Stimulated activated CD8-positive, alpha-beta memory T cell treated with anti-CD3 and anti-CD28 coated beads, Interleukin-4, amount 100 ng/mL, for 4 hours (primary cell): ENCODE measurements at regions not wholly inside any gene's neighbourhood (a gene's known extent, or its start where the extent isn't known, plus 50 kb on each side); places are given as distances from the start of the nearest gene placed in this dataset.
A peak's percentile ranks its signal among the peaks of the same experiment; 100 is the strongest.
"Not testable (repeated sequence)": the region's sequence is repeated elsewhere in the genome, so short reads cannot be mapped to it uniquely, and the experiment has no call there.

Source experiments
- DNase-seq, 2 donors: peaks; one replicate each; pipeline ENCODE4 v3.0.0-alpha.2; 2020; ENCODE audit warnings: low read depth in 2 of 2, low spot score in 1 of 2

DNA sequence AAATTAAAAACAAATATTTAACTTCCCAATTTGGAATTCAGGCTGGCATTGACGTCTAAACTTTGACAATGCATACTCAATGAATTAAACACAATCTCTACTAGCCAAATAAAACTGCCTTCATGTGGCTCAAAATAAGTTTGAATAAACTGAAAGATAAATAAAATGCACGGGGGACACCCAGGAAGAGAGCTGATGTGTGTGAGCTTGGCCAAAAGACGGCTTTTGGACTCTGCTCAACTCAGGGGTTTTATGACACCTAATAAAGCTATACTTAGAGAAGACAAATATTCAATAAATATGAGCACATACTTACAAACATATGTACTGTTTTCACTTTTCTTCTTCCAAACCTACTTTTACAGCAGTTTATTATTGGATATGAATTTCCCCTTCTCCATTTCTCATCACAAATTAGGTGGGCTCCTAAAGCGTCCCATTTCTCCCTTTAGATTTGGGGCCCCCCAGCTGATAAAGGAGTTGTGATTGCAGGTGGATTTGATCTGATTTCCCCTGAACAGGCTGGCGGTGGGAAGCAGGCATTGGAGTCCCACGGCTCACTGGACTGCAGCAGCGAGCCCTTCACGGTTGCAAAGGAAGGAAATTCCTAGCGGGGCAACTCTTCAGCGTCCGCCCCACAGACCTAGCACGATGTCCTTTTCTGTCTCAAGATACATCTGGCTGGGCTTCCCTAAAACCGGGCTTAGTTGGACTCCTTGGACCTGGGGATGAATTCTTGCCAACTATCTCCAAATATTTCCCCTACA is 79.6 kb downstream of the INSIG1 start:
- no peak for DNase-seq

GRCh38 chr7:155377838-155378579 is 79.9 kb upstream of the EN2 start:
- DNase-seq = no peak

DNA sequence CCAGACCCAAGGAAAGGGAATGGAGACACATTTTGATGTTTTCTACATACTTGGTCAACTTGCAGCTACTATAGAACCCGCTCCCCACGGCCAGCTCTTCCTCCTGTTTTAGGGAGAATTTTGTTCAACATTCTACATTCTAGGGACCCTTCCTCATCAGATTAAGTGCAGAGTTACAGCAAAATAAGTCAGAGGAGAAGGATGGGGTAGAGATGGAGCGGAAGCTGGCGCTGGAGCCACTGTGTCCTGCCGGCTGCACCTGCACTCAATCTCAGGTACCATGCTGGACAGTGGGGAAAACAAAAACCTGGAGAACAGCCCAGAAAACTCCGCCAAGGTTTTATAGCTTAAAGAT is 79.4 kb upstream of the EN2 start:
- no peak for DNase-seq

GRCh38 chr7:155378959-155379871 is 78.7 kb upstream of the EN2 start:
- DNase-seq = no peak

DNA sequence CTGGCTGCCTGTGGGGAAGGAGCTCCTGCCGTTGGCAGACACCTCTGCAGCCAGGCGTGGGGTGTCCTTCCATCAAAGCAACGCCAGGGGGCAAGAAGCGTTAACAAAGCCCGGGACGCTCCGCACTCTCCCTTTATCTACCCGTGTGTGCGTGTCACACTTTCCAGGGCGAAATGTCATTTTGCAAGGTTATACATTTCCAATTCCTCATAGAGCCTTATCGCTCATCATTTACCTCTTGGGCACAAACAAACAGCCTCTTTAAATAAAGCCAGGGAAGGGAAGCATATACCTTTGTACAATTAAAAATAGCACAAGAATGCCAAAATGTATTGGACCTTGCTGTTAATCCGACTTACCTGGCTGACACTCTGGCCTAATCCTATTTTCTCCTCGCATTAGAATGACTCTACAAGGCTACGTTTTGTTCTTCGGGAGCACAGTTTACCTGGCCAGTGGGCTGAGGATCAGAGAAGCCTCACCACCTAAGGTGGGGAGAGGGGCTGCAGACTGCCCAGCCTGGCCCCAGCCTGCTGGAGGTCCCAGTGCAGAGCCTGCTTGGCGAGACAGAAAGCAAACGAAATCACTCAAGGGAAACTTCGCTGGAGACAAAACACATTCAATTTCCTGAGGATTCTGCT is 77.6 kb upstream of the EN2 start:
- DNase-seq = peak; percentile 34 to 37

- no peak for DNase-seq
These were observed 76.7 kb upstream of the EN2 start for GRCh38 chr7:155380976-155381851.

- DNase-seq = no peak
These were observed 75.8 kb upstream of the EN2 start for GRCh38 chr7:155381852-155382801.

- DNase-seq = no peak
These were observed 75.1 kb upstream of the EN2 start for GRCh38 chr7:155382802-155383171.

DNA sequence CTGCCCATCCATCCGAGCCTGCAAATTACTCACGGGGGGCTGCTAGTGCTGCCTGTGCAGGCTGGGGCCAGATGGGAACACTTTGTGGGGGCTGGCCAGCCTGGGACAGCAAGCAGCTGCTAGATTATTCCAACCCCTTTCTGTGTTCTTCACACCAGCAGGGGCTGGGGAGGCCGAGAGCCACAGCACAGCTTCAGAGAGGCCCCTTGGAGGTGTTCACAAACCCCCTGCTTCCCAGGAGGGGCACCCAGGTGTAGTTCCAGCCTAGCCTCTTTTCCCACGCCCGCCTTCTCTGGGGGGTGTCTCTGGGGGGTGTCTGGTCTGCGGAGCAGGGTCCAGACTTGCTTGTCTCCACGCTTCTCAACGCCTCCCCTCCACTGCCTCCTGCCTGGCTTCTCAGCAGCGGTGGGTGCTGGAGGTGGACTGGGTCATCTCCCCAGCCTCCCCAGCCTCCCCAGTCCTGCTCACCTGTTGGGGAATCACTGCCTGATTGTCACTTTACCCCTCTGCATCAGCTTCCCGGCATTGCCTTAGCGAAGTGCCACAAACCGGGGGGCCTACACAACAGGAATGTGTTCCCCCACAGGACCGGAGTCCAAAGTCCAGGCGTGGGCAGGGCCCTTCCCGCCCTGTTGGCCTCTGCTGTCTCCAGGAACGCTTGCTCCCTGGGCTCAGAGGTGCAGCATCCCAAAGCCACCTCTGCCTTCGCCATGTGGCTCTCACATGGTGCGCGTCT is 74.0 kb upstream of the EN2 start:
- no peak for DNase-seq

DNA sequence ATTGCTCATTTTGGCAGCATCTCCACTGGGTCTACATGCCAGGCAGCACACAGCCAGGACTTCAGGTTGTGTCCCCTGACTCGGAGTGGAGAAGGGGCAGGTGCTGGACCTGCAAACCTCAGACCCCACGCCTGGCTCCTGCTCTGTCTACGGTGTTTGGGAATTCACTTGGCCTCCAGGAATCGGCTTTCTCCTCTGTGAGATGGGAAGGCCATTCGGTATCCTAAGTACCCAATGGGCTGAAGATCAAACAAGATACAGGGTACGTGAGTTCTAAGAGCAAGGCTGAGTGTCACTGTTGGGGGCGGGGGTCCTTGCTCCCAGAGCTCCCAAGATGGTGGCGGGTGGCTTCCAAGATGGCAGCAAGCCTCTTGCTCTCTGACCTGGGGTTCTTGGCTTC is 73.2 kb upstream of the EN2 start:
- DNase-seq = no peak

DNA sequence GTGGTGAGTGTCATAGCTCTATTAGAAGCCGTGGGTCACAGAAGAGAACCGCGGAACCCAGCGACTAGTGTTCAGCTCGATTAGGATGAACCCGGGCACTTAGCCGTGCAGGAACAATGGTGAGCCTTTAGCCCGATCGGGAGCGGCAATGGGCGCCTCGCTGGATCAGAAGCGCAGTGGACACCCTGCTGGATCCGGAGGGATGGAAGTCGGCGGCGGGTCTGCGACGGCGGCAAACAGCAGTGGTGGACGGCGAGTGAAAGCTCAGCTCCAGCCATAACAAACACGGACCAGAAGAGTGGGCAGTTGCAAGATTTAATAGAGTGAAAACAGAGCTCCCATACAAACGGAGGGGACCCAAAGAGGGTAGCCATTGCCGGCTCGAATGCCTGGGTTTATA is 72.7 kb upstream of the EN2 start:
- DNase-seq = not testable (repeated sequence)

GRCh38 chr7:155386608-155387007 is 71.3 kb upstream of the EN2 start:
- DNase-seq = no peak

- DNase-seq = no peak
These were observed 70.8 kb upstream of the EN2 start for GRCh38 chr7:155387066-155387620.

- DNase-seq = no peak
These were observed 69.4 kb upstream of the EN2 start for GRCh38 chr7:155388561-155388960.

- no peak for DNase-seq
These were observed 66.5 kb upstream of the EN2 start for GRCh38 chr7:155391414-155391813.

- DNase-seq = no peak
These were observed 65.0 kb upstream of the EN2 start for GRCh38 chr7:155392726-155393570.

DNA sequence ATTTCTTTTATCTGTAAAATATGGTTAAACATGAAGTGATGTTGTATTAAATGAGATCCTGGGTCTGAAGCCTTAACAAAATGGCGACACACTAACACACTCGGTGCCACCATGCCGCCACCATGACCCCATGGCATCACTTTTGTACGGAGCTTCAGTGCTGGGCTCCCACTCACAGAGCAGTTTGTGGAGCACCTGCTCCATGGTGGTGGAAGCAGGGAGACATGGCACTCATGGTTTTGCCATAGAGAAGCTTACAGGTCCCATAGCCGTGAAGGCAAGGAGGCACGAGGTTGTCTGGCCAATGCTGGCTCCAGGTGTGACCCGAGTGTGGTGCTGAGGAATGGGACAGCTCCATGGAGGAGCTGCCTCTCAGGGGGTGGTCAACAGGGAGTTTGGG is 63.5 kb upstream of the EN2 start:
- DNase-seq = no peak
